SU-DHL-6 (cell line): ENCODE measurements at regions not wholly inside any gene's neighbourhood (a gene's known extent, or its start where the extent isn't known, plus 50 kb on each side); places are given as distances from the start of the nearest gene placed in this dataset.

ENCODE experiments used
- H2AFZ ChIP-seq: fragments of 200-600 bp; sonication (generic); 2 replicates; pipeline ENCODE4 v1.6.1; 2014; ENCODE audit warnings: low read depth, mild to moderate bottlenecking, moderate library complexity, mixed read lengths, antibody characterized with exemption, low read length; ENCODE audit not compliant: severe bottlenecking
- H3F3A ChIP-seq: fragments of 200-600 bp; shearing (Covaris generic); 2 replicates; pipeline ENCODE4 v1.6.0; 2016; ENCODE audit warnings: antibody characterized with exemption, mild to moderate bottlenecking; ENCODE audit not compliant: insufficient read depth
- H3K27ac ChIP-seq: fragments of 200-600 bp; sonication (generic); 2 replicates; pipeline ENCODE4 v1.5.1; 2016; ENCODE audit warnings: low read depth, mild to moderate bottlenecking, low read length, moderate library complexity, mixed read lengths
- H3K27me3 ChIP-seq: fragments of 200-600 bp; sonication (generic), shearing (Covaris generic); 2 replicates; pipeline ENCODE4 v1.6.0; 2014; ENCODE audit warnings: mild to moderate bottlenecking, low read length
- H3K36me3 ChIP-seq: fragments of 200-600 bp; sonication (generic); 2 replicates; pipeline ENCODE4 v1.6.1; 2014; ENCODE audit warnings: mild to moderate bottlenecking, low read length, mixed read lengths
- H3K4me2 ChIP-seq: fragments of 300-600, 200-600 bp; shearing (Covaris generic), sonication (generic); 2 replicates; pipeline ENCODE4 v1.6.0; 2014; ENCODE audit warnings: low read length, low read depth, mild to moderate bottlenecking; ENCODE audit not compliant: poor library complexity, severe bottlenecking
- H3K4me3 ChIP-seq: fragments of 200-600 bp; sonication (generic); 2 replicates; pipeline ENCODE4 v1.5.1; 2014; ENCODE audit warnings: antibody characterized with exemption, low read length, mild to moderate bottlenecking, mixed read lengths; ENCODE audit not compliant: insufficient read depth, poor library complexity, severe bottlenecking
- H3K79me2 ChIP-seq: fragments of 200-600 bp; sonication (generic); 2 replicates; pipeline ENCODE4 v1.6.1; 2014; ENCODE audit warnings: mild to moderate bottlenecking, low read length, moderate library complexity; ENCODE audit not compliant: insufficient read depth
- H3K9ac ChIP-seq: fragments of 200-600 bp; sonication (generic); 2 replicates; pipeline ENCODE4 v1.7.0; 2014; ENCODE audit warnings: mild to moderate bottlenecking, low read length
- H3K9me2 ChIP-seq: fragments of 200-600 bp; sonication (generic); replicated peaks from 2 replicates; pipeline ENCODE4 v1.6.1; 2014; ENCODE audit warnings: low read length; ENCODE audit not compliant: insufficient read depth
- H3K9me3 ChIP-seq: fragments of 200-600 bp; sonication (generic); 2 replicates; pipeline ENCODE4 v1.6.1; 2014; ENCODE audit warnings: low read length, mixed read lengths; ENCODE audit not compliant: insufficient read depth
- H4K20me1 ChIP-seq: fragments of 200-600 bp; sonication (generic); 2 replicates; pipeline ENCODE4 v1.6.1; 2014; ENCODE audit warnings: low read depth, mild to moderate bottlenecking, antibody characterized with exemption, low read length, moderate library complexity, mixed read lengths
- EZH2phosphoT487 ChIP-seq: fragments of 200-600 bp; sonication (generic), shearing (Covaris generic); conservative IDR thresholded peaks from 2 replicates; pipeline ENCODE4 v1.6.1; 2018; ENCODE audit warnings: mild to moderate bottlenecking, antibody characterized with exemption, low read length, moderate library complexity, mixed read lengths
- TF ChIP-seq, protein P1 (sequence below): fragments of 200-600 bp; sonication (generic); IDR thresholded peaks from one replicate; pipeline ENCODE4 v1.5.1; 2017; ENCODE audit warnings: antibody characterized with exemption, mild to moderate bottlenecking, low read length, moderate library complexity; ENCODE audit not compliant: insufficient read depth, poor library complexity, severe bottlenecking

DNA sequence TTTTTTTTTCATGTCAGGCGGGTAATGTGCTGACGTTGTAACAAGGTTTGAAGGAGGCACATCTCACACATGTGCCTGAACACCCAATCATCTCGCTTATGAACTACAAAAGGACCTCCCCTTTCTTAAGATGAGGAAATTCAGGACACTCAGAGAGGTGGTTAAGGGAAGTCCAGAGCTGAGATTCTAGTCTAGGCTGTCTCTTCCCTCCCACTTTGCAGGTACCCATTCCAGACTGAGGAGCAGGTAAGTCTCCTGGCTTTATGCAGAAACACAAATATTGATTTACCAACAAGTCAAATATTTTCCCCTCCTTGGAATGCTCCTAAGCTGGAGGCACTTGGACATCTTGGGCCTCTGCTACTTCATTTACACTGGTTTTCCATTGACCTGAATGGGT, 122.9 kb upstream of the CADM1 start:
- TF ChIP-seq EZH2phosphoT487 = no peak
- TF ChIP-seq, protein P1, sequence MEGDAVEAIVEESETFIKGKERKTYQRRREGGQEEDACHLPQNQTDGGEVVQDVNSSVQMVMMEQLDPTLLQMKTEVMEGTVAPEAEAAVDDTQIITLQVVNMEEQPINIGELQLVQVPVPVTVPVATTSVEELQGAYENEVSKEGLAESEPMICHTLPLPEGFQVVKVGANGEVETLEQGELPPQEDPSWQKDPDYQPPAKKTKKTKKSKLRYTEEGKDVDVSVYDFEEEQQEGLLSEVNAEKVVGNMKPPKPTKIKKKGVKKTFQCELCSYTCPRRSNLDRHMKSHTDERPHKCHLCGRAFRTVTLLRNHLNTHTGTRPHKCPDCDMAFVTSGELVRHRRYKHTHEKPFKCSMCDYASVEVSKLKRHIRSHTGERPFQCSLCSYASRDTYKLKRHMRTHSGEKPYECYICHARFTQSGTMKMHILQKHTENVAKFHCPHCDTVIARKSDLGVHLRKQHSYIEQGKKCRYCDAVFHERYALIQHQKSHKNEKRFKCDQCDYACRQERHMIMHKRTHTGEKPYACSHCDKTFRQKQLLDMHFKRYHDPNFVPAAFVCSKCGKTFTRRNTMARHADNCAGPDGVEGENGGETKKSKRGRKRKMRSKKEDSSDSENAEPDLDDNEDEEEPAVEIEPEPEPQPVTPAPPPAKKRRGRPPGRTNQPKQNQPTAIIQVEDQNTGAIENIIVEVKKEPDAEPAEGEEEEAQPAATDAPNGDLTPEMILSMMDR = no peak
- no peaks in the 10 kb centered on the region for H4K20me1 ChIP-seq
- H3K9me2 ChIP-seq = no peaks in the 10 kb centered on the region
- H2AFZ ChIP-seq = no peak overlapping the region
- H3K4me2 ChIP-seq = no peak overlapping the region
- H3K4me3 ChIP-seq = no peak overlapping the region
- H3K79me2 ChIP-seq = no peaks in the 10 kb centered on the region
- no peak overlapping the region for H3K9ac ChIP-seq
- H3K9me3 ChIP-seq = no peaks in the 10 kb centered on the region
- H3K27me3 ChIP-seq = no peaks in the 10 kb centered on the region
- H3K36me3 ChIP-seq = no peaks in the 10 kb centered on the region
- no peak overlapping the region for H3K27ac ChIP-seq
- H3F3A ChIP-seq = no peaks in the 10 kb centered on the region

DNA sequence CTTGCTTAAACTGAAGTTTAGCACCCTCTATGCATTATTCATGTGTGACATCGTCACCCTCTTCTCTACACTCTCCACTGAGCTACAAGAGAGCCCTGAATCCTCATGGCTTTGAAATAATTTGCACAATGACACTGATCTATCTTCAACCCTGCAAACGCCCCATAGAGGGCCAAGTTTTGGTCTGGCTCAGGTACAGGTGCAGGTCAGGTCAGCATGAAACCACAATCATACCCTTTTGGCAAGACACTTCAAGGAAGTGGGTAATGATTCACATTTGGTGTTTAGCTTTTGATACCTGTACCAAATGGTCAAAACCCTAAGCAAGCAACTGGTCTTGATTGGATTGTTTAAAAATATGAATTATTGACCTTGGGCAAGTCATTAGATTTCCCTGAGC, 122.2 kb upstream of the CADM1 start:
- no peaks in the 10 kb centered on the region for H4K20me1 ChIP-seq
- TF ChIP-seq, protein P1 = no peak
- no peak for TF ChIP-seq EZH2phosphoT487

DNA sequence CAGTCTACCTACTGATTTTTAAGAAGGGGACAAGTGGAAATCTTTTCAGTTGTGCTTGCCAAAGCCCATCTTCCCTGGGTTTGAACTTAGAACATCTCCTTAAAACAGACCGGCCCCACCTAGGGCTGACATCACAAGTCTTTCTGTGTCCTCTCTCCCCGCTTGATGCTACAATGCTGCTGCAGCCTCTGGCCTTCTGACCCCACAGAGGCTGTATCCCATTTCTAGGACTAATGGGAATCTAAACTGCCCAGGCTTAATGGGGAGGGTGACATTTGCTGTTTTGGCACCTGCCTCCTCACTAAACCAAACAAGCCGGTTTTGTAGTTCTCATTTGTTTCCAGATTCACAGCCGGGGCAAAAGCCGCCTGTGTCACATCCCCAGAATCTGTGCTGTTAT, 121.3 kb upstream of the CADM1 start:
- no peak overlapping the region for H3K9ac ChIP-seq
- TF ChIP-seq, protein P1 = no peak
- TF ChIP-seq EZH2phosphoT487 = no peak
- no peaks in the 10 kb centered on the region for H3F3A ChIP-seq
- H3K36me3 ChIP-seq = no peaks in the 10 kb centered on the region
- no peak overlapping the region for H3K4me2 ChIP-seq
- H2AFZ ChIP-seq = no peak overlapping the region
- no peak overlapping the region for H3K27ac ChIP-seq
- H3K4me3 ChIP-seq = no peak overlapping the region
- no peaks in the 10 kb centered on the region for H4K20me1 ChIP-seq
- H3K27me3 ChIP-seq = no peaks in the 10 kb centered on the region
- H3K79me2 ChIP-seq = no peaks in the 10 kb centered on the region
- H3K9me3 ChIP-seq = no peaks in the 10 kb centered on the region
- H3K9me2 ChIP-seq = no peaks in the 10 kb centered on the region

More for the DNA sequence above, 122.2 kb upstream of the CADM1 start:
- H3K9ac ChIP-seq = no peak overlapping the region
- H3K9me3 ChIP-seq = no peaks in the 10 kb centered on the region
- H3K27ac ChIP-seq = no peak overlapping the region
- no peaks in the 10 kb centered on the region for H3K9me2 ChIP-seq
- no peak overlapping the region for H3K4me3 ChIP-seq
- no peak overlapping the region for H2AFZ ChIP-seq
- no peaks in the 10 kb centered on the region for H3F3A ChIP-seq
- no peaks in the 10 kb centered on the region for H3K36me3 ChIP-seq
- no peaks in the 10 kb centered on the region for H3K79me2 ChIP-seq
- H3K4me2 ChIP-seq = no peak overlapping the region
- H3K27me3 ChIP-seq = no peaks in the 10 kb centered on the region
